ENCODE measurements at regions not wholly inside any gene's neighbourhood (a gene's known extent, or its start where the extent isn't known, plus 50 kb on each side); places are given as distances from the start of the nearest gene placed in this dataset.

DNA sequence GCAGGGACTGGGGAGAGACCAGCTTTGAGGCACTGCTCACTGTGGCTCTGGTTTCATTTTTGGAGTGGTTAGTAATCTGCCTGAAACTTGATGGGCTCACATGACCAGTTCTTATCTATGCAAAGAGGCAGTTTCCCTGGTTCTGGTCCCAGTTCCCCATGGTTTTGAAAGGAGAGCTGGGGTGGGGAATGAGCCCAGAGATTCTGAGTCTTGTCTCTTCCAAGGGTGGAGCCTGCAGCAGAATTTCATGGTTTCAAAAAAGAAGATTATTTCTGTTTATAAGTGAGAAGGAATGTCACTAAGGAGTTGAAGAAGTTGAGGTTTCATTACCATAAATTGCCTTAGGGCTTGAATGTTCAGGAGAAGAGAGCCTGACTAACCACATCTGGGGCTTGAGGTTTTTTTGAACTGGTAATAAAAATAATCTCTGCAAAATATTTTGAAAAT, 190.2 kb upstream of the HABP2 start:
- Histone ChIP-seq H3K36me3 (ENCODE audit: insufficient read depth in 1 of 2, low read depth in 1 of 2) (no peaks in the 10 kb centered on the region), H3K9me3 (peaks cover 4% of the 10 kb centered on the region), H3K27me3 (ENCODE audit: insufficient read depth in 3 of 3, low read length in 2 of 3) (no peaks in the 10 kb centered on the region), H3K4me1 (no peaks in the 10 kb centered on the region), H3K27ac (no peak overlapping the region), H3K4me3 (no peak overlapping the region)
- no peak for DNase-seq
- intact Hi-C loops (cut with DNase I) = no loop called here
- ATAC-seq = no peak
- TF ChIP-seq, protein P1, sequence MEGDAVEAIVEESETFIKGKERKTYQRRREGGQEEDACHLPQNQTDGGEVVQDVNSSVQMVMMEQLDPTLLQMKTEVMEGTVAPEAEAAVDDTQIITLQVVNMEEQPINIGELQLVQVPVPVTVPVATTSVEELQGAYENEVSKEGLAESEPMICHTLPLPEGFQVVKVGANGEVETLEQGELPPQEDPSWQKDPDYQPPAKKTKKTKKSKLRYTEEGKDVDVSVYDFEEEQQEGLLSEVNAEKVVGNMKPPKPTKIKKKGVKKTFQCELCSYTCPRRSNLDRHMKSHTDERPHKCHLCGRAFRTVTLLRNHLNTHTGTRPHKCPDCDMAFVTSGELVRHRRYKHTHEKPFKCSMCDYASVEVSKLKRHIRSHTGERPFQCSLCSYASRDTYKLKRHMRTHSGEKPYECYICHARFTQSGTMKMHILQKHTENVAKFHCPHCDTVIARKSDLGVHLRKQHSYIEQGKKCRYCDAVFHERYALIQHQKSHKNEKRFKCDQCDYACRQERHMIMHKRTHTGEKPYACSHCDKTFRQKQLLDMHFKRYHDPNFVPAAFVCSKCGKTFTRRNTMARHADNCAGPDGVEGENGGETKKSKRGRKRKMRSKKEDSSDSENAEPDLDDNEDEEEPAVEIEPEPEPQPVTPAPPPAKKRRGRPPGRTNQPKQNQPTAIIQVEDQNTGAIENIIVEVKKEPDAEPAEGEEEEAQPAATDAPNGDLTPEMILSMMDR (IDR thresholded peaks at IDR 0.05) = no peak

DNA sequence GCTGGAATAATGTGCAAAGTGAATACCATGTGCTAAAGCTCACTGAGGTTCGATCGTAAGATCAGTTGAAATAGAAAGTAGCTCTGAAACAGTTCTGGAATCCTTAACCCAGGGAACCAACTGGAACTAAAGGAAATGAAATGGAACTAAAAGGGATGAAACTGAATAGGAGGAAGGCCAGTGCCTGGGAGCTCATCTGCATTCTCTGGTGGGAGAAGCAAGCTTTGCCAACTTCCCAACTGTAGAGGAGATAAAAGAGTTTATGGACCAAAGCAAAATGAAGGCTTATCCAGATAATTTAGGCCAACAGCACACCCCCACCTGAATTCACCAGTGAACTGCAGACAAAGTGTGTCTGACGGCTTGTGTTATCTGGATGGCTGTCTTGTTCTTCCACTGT, 188.6 kb upstream of the HABP2 start:
- H3K9me3 ChIP-seq = peaks cover 4% of the 10 kb centered on the region
- intact Hi-C loops (cut with DNase I) = no loop called here
- no peak for ATAC-seq
- no peak overlapping the region for H3K27ac ChIP-seq
- H3K4me1 ChIP-seq = no peaks in the 10 kb centered on the region
- 51 to 61% (median 58%) methylated on average over 3 of the region's 3 CpGs for WGBS, 3 donors
- H3K36me3 ChIP-seq (ENCODE audit: insufficient read depth in 1 of 2, low read depth in 1 of 2) = no peaks in the 10 kb centered on the region
- no peak overlapping the region for H3K4me3 ChIP-seq
- TF ChIP-seq, protein P1 (IDR thresholded peaks at IDR 0.05) = no peak
- DNase-seq = no peak
- H3K27me3 ChIP-seq (ENCODE audit: insufficient read depth in 3 of 3, low read length in 2 of 3) = no peaks in the 10 kb centered on the region

DNA sequence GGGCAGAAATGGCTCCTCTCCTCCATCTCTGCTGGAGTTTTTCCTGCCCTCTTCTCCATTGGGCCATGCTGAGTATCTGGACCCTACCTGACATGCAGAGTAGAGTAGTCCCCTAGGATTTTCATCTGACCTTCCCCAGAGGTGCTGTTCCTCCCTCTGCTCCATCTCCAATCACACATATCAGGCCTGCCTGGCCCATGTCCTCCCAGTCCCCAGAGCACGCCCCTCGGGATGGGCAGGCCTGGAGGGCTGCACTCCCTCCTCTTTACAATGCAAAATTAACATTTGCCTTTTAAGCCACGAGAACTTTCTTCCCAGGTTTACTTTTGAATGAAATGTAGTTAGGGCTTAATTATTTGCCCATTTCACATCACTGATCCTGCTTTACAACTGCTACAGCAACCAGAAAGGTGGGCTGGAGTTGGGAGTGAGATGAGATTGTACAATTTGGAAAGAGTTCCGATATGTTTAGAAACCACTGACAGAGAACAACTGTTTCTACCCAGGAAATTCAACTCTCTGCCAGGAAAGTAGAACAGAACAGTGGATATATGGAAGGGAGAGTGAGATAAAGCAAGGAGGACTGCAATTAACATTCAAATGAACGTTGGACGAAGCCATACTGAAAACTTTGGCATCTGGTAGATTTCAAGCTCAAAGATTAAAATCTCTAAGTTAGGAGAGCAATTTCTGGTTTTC, 184.0 kb upstream of the HABP2 start:
- H3K36me3 ChIP-seq (ENCODE audit: insufficient read depth in 1 of 2, low read depth in 1 of 2) = no peaks in the 10 kb centered on the region
- WGBS, 3 donors = 83 to 85% (median 83%) methylated on average over 6 of the region's 6 CpGs
- no peaks in the 10 kb centered on the region for H3K27me3 ChIP-seq (ENCODE audit: insufficient read depth in 3 of 3, low read length in 2 of 3)
- no peak overlapping the region for H3K4me3 ChIP-seq
- DNase-seq (no peak), ATAC-seq (no peak)
- TF ChIP-seq, protein P1 (IDR thresholded peaks at IDR 0.05) = no peak
- H3K4me1 ChIP-seq = no peaks in the 10 kb centered on the region
- intact Hi-C loops (cut with DNase I) = no loop called here
- H3K9me3 ChIP-seq = peaks cover 4% of the 10 kb centered on the region
- no peak overlapping the region for H3K27ac ChIP-seq

DNA sequence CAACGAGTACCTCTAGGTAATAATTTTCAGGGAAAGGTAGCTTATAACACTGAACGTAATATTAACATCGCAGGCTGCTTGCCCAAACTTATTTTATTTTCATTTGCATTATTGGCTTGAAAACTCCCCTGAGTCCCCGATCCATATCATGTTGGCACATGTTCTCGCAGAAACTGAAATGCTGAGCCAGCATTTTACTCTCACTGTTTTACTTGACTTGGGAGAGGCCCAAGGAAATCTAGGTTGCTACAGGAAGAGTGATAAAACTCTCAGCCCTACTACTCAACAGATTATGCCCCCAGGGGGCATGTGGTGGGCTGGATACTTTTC, 183.5 kb upstream of the HABP2 start:
- intact Hi-C loops (cut with DNase I) = no loop called here
- TF ChIP-seq, protein P1 (IDR thresholded peaks at IDR 0.05) = no peak
- H3K36me3 ChIP-seq (ENCODE audit: insufficient read depth in 1 of 2, low read depth in 1 of 2) = no peaks in the 10 kb centered on the region
- H3K4me1 ChIP-seq = no peaks in the 10 kb centered on the region
- no peak overlapping the region for H3K4me3 ChIP-seq
- no peak for DNase-seq
- peaks cover 4% of the 10 kb centered on the region for H3K9me3 ChIP-seq
- H3K27me3 ChIP-seq (ENCODE audit: insufficient read depth in 3 of 3, low read length in 2 of 3) = no peaks in the 10 kb centered on the region
- ATAC-seq = no peak
- no peak overlapping the region for H3K27ac ChIP-seq
- 59 to 66% (median 63%) methylated on average over 5 of the region's 5 CpGs for whole genome bisulfite sequencing, 3 donors

DNA sequence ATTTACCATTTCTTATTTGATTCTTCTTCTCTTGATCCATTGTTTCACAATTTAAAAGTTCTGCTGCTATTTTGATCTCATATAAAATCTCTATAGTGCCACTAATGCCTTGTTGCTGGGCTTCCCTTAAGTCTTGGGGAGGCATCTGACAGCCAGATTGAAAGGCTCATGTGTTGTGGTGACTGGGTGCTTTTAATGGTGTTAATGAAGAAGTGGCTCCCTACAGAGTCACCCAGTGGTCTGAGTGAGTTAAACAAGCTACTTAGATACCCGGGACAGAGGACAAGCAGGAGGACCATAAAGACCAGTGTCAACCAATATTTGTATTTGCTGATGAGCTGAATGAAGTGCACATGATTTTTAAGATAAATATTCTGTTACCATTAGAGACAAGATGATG, 176.4 kb upstream of the HABP2 start:
- 54 to 60% (median 57%) methylated on average over 1 of the region's 1 CpG for WGBS, 3 donors
- H3K9me3 ChIP-seq = no peaks in the 10 kb centered on the region
- H3K36me3 ChIP-seq (ENCODE audit: insufficient read depth in 1 of 2, low read depth in 1 of 2) = no peaks in the 10 kb centered on the region
- no peaks in the 10 kb centered on the region for H3K4me1 ChIP-seq
- no peak overlapping the region for H3K27ac ChIP-seq
- ATAC-seq (no peak), DNase-seq (no peak)
- H3K4me3 ChIP-seq = no peak overlapping the region
- intact Hi-C loops (cut with DNase I) = no loop called here
- TF ChIP-seq, protein P1 (IDR thresholded peaks at IDR 0.05) = no peak
- H3K27me3 ChIP-seq (ENCODE audit: insufficient read depth in 3 of 3, low read length in 2 of 3) = peaks cover 0 to 4% (median 0%) of the 10 kb centered on the region in 3 donors

Measured in psoas muscle (tissue), 7 donors.